ENCODE measurements at regions not wholly inside any gene's neighbourhood (a gene's known extent, or its start where the extent isn't known, plus 50 kb on each side); places are given as distances from the start of the nearest gene placed in this dataset.

- POLR2A ChIA-PET, result no interaction called here
- CTCF ChIA-PET, result no interaction called here
- no peaks in the 10 kb centered on the region for H3K4me1 Mint-ChIP-seq
Observed at GRCh38 chr6:84853901-84854300, 89.5 kb upstream of the TBX18 start.

DNA sequence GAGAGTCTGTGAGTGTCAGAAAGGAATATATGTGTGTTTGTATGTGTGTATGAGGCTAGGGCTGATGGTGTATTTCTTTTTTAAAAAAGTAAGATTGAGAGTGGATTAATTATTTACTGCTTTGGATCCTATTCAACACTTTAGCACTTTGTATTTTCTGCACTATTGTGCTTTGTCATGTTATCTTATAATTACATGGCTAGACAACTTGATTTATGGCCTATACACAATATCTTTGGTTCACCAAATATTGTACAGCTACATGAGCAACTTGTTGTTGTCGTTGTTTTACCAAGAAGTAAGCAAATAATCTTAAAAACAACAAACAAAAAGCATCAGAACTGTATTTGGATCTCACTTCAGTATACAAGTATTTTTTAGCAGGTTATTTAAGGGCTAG lies 84.6 kb upstream of the TBX18 start:
- H3K79me2 ChIP-seq (ENCODE audit: control insufficient read depth, insufficient read depth, low read length), result no peaks in the 10 kb centered on the region
- no peak overlapping the region for H3K27ac Mint-ChIP-seq
- no peak overlapping the region for H3K4me2 ChIP-seq (replicated peaks; ENCODE audit: low read depth, low read length, poor library complexity, severe bottlenecking)
- no peaks in the 10 kb centered on the region for H3K36me3 ChIP-seq (replicated peaks in 1 of 2; ENCODE audit: control extremely low read depth in 1 of 2, control insufficient read depth in 1 of 2, extremely low read depth in 1 of 2, insufficient read depth in 2 of 2, low read length in 1 of 2)
- no peaks in the 10 kb centered on the region for H3K4me1 Mint-ChIP-seq
- no peak overlapping the region for H3K4me3 ChIP-seq (ENCODE audit: control extremely low read depth in 1 of 5, extremely low read depth in 1 of 5, insufficient read depth in 1 of 5, low read depth in 2 of 5, low read length in 4 of 5)
- intact Hi-C loops (cut with micrococcal nuclease), result no loop called here
- H3K27me3 Mint-ChIP-seq, result no peaks in the 10 kb centered on the region
- no peaks in the 10 kb centered on the region for H3K9me3 ChIP-seq (ENCODE audit: control extremely low read depth in 1 of 3, control insufficient read depth in 2 of 3, insufficient read depth in 1 of 3, low read length in 2 of 3)
- ChIA-PET CTCF (no interaction called here), POLR2A (no interaction called here)
- H3K4me3 Mint-ChIP-seq, result no peak overlapping the region
- DNase-seq, result no peak
- no peak for TF ChIP-seq EZH2 (IDR thresholded peaks at IDR 0.05; ENCODE audit: borderline replicate concordance, insufficient read depth, low read depth, low read length, poor library complexity, severe bottlenecking)
- TF ChIP-seq, protein P1, sequence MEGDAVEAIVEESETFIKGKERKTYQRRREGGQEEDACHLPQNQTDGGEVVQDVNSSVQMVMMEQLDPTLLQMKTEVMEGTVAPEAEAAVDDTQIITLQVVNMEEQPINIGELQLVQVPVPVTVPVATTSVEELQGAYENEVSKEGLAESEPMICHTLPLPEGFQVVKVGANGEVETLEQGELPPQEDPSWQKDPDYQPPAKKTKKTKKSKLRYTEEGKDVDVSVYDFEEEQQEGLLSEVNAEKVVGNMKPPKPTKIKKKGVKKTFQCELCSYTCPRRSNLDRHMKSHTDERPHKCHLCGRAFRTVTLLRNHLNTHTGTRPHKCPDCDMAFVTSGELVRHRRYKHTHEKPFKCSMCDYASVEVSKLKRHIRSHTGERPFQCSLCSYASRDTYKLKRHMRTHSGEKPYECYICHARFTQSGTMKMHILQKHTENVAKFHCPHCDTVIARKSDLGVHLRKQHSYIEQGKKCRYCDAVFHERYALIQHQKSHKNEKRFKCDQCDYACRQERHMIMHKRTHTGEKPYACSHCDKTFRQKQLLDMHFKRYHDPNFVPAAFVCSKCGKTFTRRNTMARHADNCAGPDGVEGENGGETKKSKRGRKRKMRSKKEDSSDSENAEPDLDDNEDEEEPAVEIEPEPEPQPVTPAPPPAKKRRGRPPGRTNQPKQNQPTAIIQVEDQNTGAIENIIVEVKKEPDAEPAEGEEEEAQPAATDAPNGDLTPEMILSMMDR (IDR thresholded peaks at IDR 0.05), result no peak
- no peaks in the 10 kb centered on the region for H3K9me3 Mint-ChIP-seq (ENCODE audit: insufficient read depth)
- H3K9ac ChIP-seq (ENCODE audit: low read length), result no peak overlapping the region
- H3K4me1 ChIP-seq (ENCODE audit: control insufficient read depth in 2 of 2, insufficient read depth in 2 of 2, low read length in 2 of 2), result no peaks in the 10 kb centered on the region
- no peak for ATAC-seq (ENCODE audit: low read depth)
- H3K27ac ChIP-seq (ENCODE audit: low read length in 2 of 2), result no peak overlapping the region
- no peak overlapping the region for H2AFZ ChIP-seq (ENCODE audit: insufficient read depth, low read depth, low read length, poor library complexity, severe bottlenecking)
- H3K27me3 ChIP-seq (replicated peaks in 1 of 4; ENCODE audit: control extremely low read depth in 1 of 4, control insufficient read depth in 3 of 4, insufficient read depth in 4 of 4, low read length in 3 of 4), result no peaks in the 10 kb centered on the region
- no CpG with 5 or more reads among the region's 1 CpG for WGBS (ENCODE audit: insufficient coverage)
- H4K20me1 ChIP-seq (ENCODE audit: control insufficient read depth, insufficient read depth, low read length, poor library complexity, severe bottlenecking), result no peaks in the 10 kb centered on the region

More at GRCh38 chr6:84853901-84854300, 89.5 kb upstream of the TBX18 start:
- ATAC-seq (ENCODE audit: low read depth) (no peak), DNase-seq (no peak)
- no peak overlapping the region for H3K27ac ChIP-seq (ENCODE audit: low read length in 2 of 2)
- TF ChIP-seq, protein P1 (IDR thresholded peaks at IDR 0.05), result no peak
- TF ChIP-seq EZH2 (IDR thresholded peaks at IDR 0.05; ENCODE audit: borderline replicate concordance, insufficient read depth, low read depth, low read length, poor library complexity, severe bottlenecking), result no peak
- no peak overlapping the region for H3K9ac ChIP-seq (ENCODE audit: low read length)
- H3K79me2 ChIP-seq (ENCODE audit: control insufficient read depth, insufficient read depth, low read length), result no peaks in the 10 kb centered on the region
- no peak overlapping the region for H3K27ac Mint-ChIP-seq
- no peaks in the 10 kb centered on the region for H3K27me3 Mint-ChIP-seq
- no peak overlapping the region for H3K4me3 ChIP-seq (ENCODE audit: control extremely low read depth in 1 of 5, extremely low read depth in 1 of 5, insufficient read depth in 1 of 5, low read depth in 2 of 5, low read length in 4 of 5)
- H3K9me3 Mint-ChIP-seq (ENCODE audit: insufficient read depth), result no peaks in the 10 kb centered on the region
- intact Hi-C loops (cut with micrococcal nuclease), result no loop called here
- no peaks in the 10 kb centered on the region for H3K27me3 ChIP-seq (replicated peaks in 1 of 4; ENCODE audit: control extremely low read depth in 1 of 4, control insufficient read depth in 3 of 4, insufficient read depth in 4 of 4, low read length in 3 of 4)
- H3K4me1 ChIP-seq (ENCODE audit: control insufficient read depth in 2 of 2, insufficient read depth in 2 of 2, low read length in 2 of 2), result no peaks in the 10 kb centered on the region
- no peak overlapping the region for H3K4me2 ChIP-seq (replicated peaks; ENCODE audit: low read depth, low read length, poor library complexity, severe bottlenecking)
- no peaks in the 10 kb centered on the region for H3K9me3 ChIP-seq (ENCODE audit: control extremely low read depth in 1 of 3, control insufficient read depth in 2 of 3, insufficient read depth in 1 of 3, low read length in 2 of 3)
- H3K4me3 Mint-ChIP-seq, result no peak overlapping the region
- H2AFZ ChIP-seq (ENCODE audit: insufficient read depth, low read depth, low read length, poor library complexity, severe bottlenecking), result no peak overlapping the region
- no peaks in the 10 kb centered on the region for H4K20me1 ChIP-seq (ENCODE audit: control insufficient read depth, insufficient read depth, low read length, poor library complexity, severe bottlenecking)
- H3K36me3 ChIP-seq (replicated peaks in 1 of 2; ENCODE audit: control extremely low read depth in 1 of 2, control insufficient read depth in 1 of 2, extremely low read depth in 1 of 2, insufficient read depth in 2 of 2, low read length in 1 of 2), result no peaks in the 10 kb centered on the region

Data from B cell (primary cell).